SU-DHL-6 (cell line): ENCODE measurements at regions not wholly inside any gene's neighbourhood (a gene's known extent, or its start where the extent isn't known, plus 50 kb on each side); places are given as distances from the start of the nearest gene placed in this dataset.

Experiments
- CTCF ChIP-seq: fragments of 200-600 bp; sonication (generic); IDR thresholded peaks from one replicate; pipeline ENCODE4 v1.5.1; 2017; ENCODE audit warnings: antibody characterized with exemption, mild to moderate bottlenecking, low read length, moderate library complexity; ENCODE audit not compliant: insufficient read depth, poor library complexity, severe bottlenecking
- EZH2phosphoT487 ChIP-seq: fragments of 200-600 bp; sonication (generic), shearing (Covaris generic); conservative IDR thresholded peaks from 2 replicates; pipeline ENCODE4 v1.6.1; 2018; ENCODE audit warnings: mild to moderate bottlenecking, antibody characterized with exemption, low read length, moderate library complexity, mixed read lengths

- TF ChIP-seq CTCF = no peak
- no peak for TF ChIP-seq EZH2phosphoT487
Measured at GRCh38 chr18:25895518-25895917, 194.9 kb downstream of the SS18 start.
